ENCODE measurements at regions not wholly inside any gene's neighbourhood (a gene's known extent, or its start where the extent isn't known, plus 50 kb on each side); places are given as distances from the start of the nearest gene placed in this dataset.
"Not testable (repeated sequence)": the region's sequence is repeated elsewhere in the genome, so short reads cannot be mapped to it uniquely, and the experiment has no call there.

DNA sequence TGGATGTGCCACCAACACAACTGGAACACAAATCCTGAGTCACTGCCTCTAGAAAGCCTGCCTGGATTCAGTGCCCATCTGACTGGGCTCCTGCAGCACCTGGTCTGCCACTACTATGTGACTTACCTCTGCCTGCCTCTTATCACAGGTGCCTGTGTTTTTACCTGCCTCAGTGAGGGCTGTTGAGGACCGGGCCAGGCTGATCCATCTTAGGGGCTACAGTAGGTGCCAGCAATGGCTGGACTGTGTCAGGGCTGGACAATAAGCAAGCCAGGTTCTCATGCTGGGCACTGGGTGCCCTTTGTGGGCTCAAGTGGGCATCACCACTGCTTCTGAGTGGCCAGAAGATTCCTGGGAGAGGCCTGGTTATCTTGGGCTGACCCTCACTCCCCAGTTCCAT lies 948.6 kb upstream of the TPTE start:
- DNase-seq = not testable (repeated sequence)

DNA sequence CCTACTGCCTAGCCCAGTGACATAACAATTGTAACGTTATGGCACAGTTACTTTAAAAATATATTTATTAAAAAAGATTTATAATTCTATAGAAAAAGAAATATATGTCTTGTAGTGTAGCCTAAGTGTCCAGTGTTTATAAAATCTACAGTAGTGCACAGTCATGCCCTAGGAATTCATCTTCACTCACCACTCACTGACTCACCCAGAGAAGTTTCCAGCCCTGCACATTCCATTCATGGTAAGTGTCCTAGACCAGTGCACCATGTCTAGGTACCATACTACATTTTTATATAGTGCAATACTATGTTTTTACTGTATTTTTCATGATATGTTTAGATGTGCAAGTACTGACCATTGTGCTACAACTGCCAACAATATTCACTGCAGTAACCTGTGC lies 947.9 kb upstream of the TPTE start:
- not testable (repeated sequence) for DNase-seq

DNA sequence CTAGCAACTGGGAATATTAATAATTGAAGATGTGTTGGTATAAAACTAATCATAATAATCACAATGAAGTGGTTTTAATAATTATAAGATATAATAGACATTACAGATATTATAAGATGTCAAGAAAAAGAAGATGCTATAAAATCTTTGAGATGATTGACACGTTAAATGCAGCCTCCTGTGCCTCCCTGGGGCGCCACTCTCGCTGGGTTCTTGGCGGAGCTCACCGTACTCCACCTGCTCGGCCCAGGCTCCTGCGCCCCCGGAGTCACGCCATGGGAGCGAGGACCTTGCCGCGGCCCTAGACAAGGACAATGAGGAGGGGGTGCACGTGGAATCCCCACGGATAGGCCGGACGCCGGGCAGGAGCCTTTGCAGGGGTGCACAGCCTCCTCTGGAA lies 942.1 kb upstream of the TPTE start:
- DNase-seq = not testable (repeated sequence)

DNA sequence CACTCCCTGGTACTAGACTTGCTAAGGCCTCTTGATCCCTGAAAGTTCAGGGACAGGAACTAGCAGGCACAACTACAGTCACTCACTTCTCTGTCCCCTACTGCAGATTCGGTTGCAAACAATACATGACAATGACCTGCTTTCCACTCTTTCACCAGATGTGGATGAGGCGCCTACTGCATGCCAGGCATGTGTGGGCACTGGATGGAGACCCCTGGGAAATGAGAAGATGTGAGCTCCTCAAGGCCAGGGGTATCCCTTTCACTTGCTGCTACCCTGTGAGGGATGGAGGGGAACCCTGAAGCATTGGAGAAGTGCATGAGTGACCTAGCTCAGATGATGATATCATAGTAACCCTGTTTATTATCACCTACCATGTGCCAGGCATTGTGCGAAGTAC lies 933.4 kb upstream of the TPTE start:
- DNase-seq = not testable (repeated sequence)

DNA sequence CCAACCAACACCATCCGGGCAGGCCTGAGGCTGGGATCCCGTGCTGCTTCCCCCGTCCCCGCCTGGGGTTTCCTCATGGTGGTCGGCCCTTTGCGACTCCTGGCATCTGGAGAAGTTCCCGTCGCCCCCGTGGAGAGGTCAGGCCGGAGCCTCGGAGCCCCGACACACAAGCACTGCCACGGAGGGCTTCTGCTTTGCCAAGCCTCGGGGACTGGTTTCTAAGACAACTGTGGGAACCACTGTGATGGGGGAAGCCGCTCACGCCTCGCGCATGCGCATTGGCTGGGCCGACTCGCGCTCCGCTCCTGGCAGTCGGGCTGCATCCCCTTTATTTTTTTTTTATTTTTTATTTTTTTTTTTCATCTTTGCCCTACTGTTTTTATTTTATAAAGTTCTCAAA lies 928.8 kb upstream of the TPTE start:
- not testable (repeated sequence) for DNase-seq

DNA sequence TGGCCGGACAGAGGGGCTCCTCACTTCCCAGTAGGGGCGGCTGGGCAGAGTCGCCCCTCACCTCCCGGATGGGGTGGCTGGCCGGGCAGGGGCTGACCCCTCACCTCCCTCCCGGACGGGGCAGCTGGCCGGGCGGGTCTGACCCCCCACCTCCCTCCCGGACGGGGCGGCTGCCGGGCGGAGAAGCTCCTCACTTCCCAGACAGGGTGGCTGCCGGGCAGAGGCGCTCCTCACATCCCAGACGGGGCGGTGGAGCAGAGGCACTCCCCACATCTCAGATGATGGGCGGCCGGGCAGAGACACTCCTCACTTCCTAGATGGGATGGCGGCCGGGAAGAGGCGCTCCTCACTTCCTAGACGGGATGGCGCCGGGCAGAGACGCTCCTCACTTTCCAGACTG lies 927.7 kb upstream of the TPTE start:
- DNase-seq = not testable (repeated sequence)

DNA sequence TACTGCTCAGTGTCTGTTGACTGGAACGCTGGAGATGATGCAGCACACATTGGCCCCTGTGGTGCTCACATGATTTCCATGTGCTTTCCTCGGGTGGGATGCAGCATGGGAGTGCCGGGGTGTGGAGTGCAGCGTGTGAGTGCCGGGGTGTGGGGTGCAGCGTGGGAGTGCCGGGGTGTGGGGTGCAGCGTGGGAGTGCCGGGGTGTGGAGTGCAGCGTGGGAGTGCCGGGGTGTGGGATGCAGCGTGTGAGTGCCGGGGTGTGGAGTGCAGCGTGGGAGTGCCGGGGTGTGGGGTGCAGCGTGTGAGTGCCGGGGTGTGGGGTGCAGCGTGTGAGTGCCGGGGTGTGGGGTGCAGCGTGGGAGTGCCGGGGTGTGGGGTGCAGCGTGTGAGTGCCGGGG lies 907.4 kb upstream of the TPTE start:
- not testable (repeated sequence) for DNase-seq

DNA sequence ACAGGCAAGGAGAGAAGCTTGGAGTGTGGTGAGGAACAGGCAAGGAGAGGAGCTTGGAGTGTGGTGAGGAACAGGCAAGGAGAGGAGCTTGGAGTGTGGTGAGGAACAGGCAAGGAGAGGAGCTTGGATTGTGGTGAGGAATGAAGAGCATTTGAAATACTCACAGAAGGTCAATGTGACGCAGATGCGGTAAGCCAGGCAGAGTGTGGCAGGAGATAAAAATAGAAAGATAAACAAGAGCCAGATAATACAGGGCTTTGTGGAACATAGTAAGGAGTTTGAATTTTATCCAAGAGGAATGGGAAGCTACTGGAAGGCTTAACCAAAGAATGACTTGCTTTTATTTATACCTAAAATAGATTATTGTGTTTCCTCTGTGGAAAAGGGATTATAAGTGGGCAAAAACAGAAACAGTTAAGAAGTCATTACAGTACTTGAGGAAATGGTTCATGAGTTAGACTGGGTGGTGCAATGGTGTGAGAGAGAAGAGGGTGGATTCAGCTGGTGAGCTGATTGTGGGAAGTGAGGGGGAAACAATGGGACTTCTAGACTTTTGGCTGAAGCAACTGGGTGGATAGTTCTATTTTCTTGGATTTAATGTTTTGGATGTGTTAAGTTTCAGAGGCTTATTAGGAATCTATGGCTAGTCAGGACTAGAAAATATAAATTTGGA lies 900.1 kb upstream of the TPTE start:
- not testable (repeated sequence) for DNase-seq

DNA sequence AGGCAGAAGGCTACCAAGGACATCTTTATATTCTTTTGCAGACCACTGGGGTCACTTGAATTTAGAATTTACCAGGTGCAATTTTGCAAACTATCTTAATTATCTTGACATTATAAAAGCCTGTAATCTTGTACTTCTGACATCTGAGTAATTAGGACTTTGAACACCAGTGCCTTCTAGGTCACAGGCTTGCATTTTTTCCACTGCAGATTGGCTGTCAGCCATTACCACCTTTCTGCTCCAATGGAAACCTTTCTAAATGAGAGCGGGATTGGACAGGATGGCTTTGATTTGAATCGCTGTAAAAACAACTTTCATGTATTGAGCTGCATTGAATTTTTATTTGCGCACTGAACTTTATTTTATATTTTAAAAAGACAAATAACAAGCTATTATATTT lies 893.3 kb upstream of the TPTE start:
- not testable (repeated sequence) for DNase-seq

DNA sequence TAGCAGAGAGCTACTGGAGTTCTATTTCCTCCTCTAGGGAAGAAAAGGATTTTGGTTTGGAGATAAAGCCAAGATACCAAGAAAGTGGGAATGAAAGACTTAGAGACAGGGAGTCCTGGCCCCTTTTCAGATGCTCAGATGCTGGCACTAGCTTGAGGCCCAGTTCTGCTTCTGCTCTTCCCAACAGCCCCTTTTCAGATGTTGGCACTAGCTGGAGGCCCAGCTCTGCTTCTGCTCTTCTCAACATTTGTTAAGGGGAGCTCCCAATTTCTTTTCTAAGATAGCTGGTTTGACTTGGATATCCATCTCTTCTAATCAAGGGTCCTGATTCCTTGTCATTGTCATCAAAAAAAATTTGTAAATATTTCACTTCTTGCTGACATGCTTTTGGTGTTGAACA lies 874.0 kb upstream of the TPTE start:
- DNase-seq = not testable (repeated sequence)

DNA sequence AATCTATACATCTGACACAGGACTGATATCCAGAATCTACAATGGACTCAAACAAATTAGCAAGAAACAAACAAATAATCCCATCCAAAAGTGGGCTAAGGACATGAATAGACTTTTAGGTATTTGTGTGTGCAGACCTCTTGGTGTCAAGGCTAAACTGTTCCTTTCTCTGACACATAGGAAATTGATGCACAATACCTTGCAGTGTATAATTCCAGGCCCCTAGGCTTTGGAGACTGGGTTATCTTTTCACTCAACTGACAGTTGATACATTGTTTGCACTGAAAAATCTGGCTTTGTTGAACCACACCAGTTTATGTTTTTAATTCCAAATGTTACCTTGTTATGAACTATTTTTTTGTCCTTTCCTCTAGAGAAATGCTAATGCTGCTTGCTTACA lies 873.1 kb upstream of the TPTE start:
- DNase-seq = not testable (repeated sequence)

DNA sequence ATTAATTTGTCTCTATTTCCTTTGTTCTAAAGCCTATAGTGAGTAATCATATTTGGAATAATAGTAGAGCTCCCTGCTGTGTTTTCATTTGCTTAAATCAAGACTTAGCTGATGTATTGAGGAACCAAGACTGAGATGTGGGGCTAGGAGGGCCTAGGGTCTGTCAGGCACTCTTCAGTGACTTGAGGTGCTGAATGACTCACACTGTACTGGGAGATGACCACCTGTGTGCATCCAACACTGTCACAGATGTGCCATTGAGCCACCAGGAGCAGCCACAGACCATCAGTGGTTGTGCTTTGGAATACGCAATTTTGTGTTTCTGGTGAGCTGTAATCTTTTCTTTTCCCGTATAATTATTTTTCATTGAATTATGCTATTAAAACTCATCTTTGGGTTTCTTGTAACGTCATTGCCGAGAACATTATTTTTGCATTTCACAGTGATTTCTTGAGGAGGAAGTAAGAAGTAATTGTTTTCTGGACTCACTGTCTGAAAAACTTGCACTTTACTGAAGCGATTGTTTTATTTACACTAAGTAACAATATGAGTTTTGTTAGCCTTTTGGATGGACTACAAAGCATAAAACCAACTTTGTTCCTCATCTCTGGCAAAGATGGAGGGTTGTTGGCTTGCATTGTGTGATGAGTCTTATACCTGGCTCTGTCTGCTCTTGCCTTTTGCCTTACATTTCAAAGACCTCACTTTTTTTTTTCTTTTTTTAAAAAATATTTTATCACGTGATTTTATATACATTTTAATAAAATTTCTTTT lies 872.2 kb upstream of the TPTE start:
- not testable (repeated sequence) for DNase-seq

DNA sequence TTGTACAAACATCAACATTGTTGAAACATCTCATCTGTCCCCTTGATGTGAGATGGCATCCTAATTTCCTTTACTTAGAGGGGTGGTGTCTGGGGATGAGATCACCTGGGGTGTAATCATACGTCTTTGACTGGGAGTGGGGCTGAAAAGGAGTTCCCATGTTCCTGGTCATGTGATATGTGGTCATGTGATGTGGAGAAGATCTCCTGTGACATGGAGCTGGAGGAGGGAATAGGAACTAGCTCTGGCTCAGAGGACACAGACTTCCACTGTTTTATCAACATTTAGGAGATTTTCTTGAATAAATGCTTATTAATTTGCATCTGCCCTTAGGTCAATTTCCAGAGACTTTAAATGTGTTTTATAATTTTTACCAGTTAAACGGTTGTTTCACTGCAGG lies 868.6 kb upstream of the TPTE start:
- not testable (repeated sequence) for DNase-seq

DNA sequence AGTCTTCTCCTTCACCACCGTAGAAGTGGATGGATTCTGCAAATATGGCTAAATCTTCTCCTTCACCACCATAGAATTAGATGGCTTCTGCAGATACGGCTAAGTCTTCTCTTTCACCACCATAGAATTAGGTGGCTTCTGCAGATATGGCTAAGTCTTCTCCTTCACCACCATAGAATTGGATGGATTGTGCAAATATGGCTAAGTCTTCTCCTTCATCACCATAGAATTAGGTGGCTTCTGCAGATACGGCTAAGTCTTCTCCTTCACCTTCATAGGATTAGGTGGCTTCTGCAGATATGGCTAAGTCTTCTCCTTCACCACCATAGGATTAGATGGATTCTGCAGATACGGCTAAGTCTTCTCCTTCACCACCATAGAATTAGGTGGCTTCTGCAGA lies 866.2 kb upstream of the TPTE start:
- DNase-seq = not testable (repeated sequence)

DNA sequence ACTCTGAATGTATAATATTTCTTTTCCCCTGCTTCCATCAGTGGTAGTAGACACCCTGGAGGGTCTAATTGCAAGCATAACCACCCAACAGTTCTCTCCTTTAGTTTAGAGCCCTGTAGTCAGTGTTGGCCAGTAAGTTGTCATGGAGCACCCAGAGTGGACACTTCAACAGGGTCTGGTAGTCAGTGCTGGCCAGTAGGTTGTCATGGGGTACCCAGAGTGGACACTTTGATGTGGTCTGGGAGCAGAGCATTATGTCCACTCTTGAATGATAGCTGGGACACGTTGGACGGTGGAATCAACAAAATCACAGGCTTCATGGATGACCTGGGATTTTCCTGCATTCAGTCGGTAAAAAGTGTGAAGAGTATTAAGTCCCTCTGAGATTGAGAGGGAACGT lies 864.9 kb upstream of the TPTE start:
- not testable (repeated sequence) for DNase-seq

DNA sequence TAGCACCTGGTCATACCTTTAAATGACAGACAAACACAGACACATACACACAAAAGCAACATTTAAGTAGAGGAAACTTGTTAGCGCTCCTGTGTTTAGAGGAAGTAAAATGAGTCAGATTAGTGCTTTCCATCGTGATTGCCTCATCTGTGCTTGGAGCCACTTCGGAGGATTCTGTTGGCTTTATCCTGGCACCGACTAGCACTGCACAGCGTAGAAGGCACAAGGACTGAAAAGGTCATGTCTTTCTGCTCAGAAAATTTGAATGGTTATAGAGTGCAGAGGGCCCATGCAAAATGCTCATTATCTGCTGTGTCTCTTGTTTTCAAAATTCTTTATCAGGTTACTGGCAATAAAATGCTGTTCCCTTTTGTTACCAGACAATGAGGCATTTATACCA lies 863.6 kb upstream of the TPTE start:
- not testable (repeated sequence) for DNase-seq

DNA sequence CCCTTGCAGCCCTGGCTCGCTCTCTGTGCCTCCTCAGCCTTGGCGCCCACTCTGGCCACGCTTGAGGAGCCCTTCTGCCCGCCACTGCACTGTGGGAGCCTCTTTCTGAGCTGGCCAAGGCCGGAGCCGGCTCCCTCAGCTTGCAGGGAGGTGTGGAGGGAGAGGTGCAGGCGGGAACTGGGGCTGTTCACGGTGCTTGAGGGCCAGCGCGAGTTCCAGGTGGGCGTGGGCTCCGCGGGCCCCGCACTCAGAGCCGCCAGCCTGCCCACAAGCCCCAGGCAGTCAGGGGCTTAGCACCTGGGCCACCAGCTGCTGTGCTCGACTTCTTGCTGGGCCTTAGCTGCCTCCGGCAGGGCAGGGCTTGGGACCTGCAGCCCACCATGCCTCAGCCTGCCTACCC lies 861.5 kb upstream of the TPTE start:
- not testable (repeated sequence) for DNase-seq

DNA sequence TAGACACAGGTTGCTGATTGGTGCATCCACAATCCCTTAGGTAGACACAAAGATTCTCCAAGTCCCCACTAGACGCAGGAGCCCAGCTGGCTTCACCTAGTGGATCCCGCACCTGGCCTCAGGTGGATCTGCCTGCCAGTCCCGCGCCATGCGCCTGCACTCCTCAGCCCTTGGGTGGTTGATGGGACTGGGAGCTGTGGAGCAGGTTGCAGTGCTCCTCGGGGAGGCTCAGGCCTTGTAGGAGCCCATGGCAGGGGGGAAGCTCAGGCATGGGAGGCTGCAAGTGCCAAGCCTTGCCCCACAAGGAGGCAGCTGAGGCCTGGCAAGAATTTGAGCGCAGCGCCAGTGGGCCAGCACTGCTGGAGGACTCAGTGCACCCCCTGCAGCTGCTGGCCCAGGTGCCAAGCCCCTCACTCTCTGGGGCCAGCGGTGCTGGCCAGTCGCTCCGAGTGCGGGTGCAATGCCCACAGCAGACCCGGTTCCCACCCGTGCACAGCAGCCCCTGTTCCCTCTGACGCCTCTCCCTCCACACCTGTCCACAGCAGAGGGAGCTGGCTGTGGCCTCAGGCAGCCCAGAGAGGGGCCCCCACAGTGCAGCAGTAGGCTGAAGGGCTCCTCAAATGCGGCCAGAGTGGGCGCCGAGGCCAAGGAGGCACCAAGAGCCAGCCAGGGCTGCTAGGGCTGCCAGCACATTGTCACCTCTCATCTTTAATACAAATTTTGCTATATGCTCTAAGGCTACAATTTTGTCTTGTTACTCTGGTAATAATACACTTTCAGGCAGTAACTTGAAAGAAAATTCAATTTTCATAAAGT lies 857.3 kb upstream of the TPTE start:
- DNase-seq = not testable (repeated sequence)

DNA sequence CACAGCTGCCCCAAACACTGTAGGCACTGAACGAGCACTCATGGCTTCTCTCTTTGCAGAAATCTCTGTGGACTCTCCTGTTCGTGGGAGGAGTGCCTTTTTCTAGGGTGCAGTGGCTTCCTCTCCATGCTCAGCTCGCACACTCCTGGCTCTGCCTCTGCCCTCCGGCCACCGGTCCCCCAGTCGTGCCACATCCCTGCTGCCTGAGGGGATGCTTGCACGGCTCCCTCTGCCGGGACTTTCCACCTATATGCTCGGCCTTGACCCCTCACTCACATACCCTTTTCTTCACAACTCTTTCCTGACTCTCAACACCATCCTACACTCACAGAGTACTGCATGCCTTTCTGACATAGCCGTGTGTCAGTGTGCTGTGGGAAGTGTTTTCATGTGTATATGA lies 845.6 kb upstream of the TPTE start:
- not testable (repeated sequence) for DNase-seq

DNA sequence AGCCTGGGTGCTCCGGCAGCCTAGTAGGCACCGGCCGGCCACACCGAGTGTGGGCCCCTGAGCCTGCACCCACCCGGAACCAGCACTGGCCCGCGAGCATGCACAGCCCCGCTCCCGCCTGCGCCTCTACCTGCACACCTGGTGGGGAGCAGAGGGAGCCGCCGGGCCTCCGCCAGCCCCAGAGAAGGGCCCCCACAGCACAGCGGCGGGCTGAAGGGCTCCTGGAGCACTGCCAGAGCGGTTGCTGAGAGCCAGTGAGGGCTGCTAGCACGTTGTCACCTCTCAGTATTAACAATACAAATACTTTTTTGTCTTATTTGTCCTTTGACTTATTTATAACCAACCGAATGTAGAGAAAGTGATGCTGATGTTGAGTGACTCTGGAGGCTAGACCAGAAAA lies 842.4 kb upstream of the TPTE start:
- not testable (repeated sequence) for DNase-seq

DNA sequence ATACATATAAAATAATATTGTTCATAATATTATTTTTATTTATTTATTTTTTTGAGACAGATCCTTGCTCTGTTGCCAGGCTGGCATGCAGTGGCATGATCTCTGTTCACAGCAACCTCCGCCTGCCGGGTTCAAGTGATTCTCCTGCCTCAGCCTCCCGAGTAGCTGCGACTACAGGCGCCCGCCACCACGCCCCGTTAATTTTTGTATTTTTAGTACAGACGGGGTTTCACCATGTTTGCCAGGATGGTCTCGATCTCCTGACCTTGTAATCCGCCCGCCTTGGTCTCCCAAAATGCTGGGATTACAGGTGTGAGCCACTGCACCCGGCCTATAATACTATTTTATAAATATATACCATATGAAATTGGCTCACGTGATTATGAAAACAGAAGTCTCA lies 832.4 kb upstream of the TPTE start:
- DNase-seq = not testable (repeated sequence)

DNA sequence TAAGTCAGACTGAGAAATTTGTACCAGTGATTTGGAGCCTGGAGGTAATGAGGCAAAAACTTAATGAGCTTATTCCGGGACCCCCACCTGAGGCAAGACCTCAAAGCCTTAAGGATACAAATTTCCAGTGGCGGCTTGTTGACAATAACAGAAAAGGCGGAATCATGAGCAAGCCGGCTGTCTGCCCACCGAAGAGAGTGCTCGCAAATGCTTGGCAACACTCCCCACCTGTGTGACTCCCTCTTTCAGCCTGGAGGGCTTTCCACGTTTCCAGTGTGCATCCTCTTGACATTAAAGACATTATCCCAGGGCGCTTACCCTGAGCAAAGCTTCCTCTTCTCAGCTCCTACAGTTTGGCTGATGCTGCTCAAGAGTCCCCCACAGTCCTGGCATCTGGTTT lies 830.4 kb upstream of the TPTE start:
- not testable (repeated sequence) for DNase-seq

DNA sequence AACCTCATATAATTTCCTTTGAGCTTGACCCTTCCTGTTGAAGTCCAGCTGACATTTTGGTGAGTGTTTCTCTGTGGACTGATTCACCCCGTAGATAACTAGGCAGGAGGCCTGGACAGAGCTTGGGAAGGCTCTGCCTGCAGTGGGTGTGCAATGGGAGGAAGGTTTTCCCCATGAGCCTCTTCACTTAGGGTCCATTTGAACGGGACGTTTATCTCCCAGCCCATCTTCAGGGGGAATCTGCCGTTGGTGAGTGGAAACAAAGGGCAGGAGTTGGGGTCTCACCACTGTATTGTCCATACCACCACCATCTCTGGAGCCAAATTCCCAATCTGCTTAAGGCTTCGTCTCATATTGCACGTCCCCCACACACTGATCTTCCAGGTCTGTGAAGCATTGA lies 825.6 kb upstream of the TPTE start:
- not testable (repeated sequence) for DNase-seq

DNA sequence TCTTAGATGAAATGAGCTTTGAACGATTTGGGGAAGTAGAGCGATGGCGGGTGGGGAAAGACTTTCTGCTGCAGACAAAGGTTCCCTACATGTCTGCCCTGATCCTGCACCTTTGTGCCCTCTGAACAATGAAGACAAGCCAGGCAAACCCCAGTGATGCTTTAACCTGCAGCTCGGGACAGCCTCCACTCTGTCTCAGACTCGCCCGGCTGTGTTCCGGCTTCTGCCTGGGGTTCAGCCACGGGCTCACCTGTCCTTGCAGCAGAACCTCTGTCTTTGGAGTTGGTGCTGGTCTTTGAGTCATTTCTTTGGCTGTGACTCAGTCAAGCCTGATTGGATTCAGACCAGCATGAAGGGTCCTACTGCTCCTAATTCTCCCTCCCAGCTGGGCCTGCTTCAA lies 823.6 kb upstream of the TPTE start:
- DNase-seq = not testable (repeated sequence)

All from NCI-H1417 (cell line).